HG02623 (cell line): ENCODE measurements at regions not wholly inside any gene's neighbourhood (a gene's known extent, or its start where the extent isn't known, plus 50 kb on each side); places are given as distances from the start of the nearest gene placed in this dataset.

ENCODE experiments used
- ATAC-seq: cut with Tn5 transposase; IDR thresholded peaks from one replicate; pipeline ENCODE4 v1.9.1; 2021; ENCODE audit warnings: moderate library complexity; ENCODE audit not compliant: unreplicated experiment

DNA sequence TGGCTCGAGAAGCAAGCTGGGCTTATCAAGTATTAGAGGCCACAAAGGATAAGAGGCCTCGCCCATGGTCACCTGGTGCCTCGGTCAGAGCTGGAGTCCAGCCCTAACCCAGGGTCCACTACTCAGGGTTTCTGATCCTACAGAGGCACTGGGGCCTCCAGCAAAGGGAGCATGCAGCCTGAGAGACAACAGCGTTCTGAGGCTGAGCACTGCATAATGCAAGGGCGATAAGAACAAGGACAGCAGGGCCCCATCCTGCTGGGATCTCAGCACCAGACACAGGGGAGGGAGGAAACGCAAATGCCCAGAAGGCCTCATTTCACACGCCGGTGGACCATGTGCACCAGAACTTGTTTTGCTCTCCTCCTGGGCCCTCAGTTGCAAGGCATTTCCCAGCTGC lies 63.0 kb downstream of the C5orf15 start:
- ATAC-seq: no peak

DNA sequence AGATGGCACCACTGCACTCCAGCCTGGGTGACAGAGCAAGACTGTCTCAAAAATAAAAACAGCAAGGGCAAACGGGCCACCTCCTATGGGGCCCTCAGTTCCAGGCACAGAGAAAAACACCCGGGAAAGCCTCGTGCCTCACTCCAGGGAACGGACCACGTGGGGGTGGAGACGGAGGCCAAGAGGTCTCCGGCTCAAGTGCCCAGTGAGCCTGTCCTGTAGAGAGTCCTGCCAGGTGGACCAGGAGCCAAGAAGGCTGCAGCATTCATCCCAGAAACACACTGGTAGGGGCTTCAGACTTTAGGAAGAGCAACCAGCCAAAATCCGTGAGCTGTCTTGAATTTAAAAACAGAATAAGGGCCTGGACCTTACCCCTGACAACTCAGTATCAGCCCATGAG lies 63.8 kb downstream of the C5orf15 start:
- ATAC-seq: no peak

DNA sequence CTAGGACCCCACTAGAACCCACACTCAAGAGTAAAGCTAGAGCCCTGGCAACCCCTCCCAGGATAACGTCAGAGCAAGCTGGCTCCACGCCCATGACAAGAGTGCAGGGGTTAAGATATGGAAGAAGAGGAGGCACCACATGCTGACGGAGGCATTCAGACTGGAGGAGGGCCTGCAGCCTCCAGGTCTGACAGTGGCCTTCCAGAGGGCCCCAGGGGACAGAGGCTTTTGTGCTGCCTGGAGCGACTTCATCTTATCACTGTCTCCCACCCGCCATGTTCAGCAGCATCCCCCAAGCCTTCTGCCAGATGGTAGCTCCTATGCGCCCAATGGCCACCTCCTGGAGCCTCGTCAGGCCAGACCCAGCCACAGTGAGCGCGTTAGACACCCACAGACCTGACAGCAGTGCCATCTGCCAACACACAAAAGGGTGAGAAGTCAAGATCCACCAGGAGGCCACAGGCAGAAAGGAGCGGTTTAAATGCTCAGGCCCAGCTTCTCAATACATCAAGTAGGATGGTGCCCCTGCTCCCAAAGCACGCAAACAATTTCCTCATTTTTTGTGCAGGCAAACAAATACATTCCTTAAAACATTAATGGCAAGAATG lies 65.8 kb downstream of the C5orf15 start:
- ATAC-seq: no peak

DNA sequence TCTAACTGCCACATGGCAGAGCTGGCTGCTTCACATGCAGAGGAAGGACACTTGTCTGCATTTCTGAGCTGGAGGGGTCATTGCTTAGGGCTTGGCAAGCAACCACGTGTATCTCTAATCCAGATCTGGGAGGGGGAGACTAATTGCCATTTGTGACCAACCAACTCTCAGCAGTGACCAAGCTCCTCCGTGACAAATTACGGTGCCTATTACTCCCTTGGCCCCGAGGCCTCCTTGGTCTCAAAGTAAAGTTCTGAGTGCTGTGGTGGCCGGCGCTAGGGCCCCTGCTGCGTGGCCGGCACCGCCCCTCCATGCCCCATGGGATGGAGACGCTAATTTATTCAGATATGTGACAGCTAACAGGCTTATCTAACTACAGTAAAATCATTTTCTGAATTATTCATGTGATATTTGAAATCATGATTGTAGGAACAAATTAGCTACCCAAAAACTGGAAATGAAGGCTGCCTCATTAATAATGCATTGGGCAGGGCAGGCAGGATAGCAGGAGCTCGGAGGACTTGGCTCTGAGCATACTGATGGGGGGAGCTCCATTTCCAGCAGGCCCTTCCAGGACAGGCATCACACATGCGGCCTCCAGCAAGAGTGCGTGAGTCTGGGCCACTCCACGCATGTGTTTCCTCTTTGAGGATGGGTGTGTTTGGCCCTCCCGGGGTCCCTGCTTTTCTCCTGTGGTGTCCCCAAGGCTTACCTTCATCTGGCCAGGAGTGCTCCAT lies 67.7 kb downstream of the C5orf15 start:
- no peak for ATAC-seq

DNA sequence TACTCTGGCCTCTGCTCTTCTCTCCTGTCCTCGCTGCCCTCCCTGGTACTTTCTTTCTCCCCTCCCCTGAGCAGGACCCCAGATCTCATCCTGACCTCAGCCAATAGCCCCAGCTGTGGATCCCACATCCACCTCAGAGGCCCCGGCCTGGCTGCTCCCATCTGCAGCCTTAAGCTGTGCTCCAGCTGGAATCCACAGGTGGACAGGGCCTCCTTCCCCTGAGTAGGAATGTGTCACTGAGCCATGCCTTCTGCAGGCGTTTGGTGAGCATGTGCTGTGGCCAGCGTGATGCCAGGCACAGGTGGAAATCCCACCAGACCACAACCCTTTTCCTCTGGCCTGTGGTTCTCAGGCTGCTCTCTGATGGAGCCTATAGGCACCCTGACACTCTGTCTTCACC lies 68.9 kb downstream of the C5orf15 start:
- no peak for ATAC-seq

DNA sequence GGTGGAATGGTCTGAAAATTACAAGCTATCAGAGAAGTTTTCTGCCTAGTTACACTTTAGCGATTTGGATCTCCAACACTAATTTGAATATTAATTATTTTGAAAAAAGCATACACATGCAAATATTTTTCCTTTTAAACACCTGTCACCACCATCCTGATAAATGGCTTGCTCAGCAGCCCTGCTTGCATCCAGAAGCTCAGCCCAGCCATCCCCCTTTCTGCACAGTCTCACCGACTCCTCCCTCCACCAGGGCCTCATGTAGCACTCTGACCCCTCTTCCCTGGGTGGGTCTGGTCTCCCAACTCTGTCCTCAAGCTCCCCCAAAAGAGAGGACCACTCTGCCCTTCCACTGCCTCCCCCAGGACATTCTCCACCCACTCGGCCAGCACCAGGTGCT lies 70.0 kb downstream of the C5orf15 start:
- no peak for ATAC-seq

DNA sequence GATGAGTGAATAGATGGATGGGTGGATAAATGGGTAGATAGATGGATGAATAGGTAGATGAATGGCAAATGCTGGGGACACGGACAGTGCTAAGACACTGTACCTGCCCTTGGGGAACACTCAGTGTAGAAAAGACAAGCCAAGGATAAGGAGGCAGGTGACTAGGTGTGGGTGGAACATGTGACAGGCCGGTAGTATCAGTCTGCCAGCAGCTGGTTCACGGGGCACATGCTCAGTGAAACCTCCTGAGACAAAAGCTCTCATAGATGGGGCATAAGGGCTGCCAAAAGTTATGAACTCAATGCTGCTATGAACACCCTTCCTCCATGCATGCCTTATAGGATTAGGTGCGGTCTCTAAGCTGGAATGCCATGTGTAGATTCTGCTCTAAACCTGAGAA lies 71.0 kb downstream of the C5orf15 start:
- no peak for ATAC-seq

DNA sequence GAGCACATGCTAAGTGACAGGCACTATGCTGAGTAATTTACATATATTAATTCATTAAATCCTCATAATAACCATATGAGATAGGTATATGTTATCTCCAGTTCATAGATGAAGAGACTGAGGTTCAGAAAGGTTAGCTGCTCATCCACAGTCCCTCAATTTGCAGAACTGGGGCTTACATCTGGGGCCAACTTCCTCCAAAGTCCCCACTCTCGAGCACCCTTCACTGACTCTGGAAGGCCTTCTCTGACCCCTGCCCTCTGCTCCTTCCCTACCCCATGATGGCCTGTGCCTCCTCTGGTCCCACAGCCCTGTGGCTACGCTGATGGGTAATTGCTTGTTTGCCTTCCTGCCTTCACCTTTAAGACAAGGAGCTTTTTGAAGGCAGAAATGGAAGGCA lies 71.6 kb downstream of the C5orf15 start:
- no peak for ATAC-seq

DNA sequence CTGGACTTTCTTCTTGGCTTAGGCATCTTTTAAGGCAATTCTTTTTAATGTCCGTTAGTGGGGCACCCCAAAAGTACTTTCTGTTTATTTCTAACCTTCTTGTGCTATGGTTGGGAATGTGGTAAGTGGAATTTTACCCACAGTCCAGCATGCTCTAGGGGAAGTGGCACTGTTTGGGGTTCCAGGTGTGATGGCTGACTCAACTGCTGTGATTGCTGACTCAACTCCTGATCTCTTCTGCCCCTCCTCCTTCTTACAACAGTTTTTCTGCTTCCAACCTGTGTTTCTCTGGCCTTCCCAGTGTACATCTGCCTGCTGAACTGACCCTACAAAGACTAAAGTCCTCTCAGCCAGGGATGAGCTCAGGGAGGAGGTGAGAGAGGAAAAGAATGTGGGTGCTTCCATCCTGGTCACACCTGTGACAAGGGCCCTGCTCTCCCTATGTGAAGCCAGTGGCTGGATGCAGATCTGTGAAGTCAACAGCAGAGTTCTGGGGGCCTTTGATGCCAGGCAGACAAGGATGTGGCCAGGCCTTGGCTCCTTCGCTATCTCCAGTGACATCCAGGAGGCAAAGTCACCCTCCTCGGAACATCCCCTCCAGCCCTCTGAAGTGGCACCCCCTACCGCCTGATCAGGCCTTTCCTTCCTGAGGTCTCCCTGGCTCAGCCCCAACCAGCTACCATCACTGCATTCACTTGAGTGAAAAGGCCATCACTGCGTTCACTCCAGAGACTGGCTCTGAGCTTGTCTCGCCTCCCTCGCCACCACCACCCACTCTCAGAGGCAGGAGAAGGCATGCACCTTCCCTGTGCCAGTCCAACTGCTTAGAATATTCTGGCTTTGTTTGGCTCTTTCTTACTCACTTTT lies 72.2 kb downstream of the C5orf15 start:
- no peak for ATAC-seq

DNA sequence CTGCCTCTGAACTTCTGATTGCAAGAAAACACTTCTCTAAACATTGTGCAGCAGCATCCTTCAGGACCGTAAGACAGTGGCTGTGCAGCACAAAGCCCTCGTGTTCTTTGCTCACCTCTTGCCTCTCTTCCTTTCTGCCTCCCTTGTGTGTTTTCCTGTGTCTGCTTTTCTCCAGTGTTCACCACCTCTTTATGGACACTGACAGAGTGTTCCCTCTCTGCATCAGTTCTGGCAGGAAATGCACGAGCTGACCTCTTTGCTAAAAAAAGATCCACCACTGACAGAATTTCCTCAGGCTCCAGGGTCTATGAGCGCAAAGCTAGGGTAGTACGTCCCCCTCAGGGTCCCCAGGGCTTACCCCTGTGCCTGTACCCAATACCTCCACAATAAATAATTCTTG lies 74.3 kb downstream of the C5orf15 start:
- ATAC-seq: no peak

DNA sequence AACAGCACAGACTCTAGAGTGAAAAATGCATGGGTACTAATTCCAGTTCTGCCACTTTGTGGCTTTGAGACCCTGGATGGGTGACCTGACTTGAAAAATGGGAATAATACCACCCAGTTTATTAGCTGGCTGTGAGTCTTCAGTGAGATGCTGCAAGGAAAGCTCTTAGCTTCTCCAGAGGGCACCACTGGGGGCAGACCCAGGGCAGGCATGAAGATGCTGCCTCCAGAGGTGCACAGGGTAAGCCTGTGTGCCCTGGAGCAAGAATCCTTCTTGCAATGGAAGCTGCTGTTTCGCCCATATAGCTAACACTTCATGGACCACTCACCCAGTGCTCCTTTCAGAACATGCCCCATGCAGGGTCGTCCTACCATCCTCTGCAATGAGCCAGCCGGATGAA lies 75.7 kb downstream of the C5orf15 start:
- no peak for ATAC-seq

DNA sequence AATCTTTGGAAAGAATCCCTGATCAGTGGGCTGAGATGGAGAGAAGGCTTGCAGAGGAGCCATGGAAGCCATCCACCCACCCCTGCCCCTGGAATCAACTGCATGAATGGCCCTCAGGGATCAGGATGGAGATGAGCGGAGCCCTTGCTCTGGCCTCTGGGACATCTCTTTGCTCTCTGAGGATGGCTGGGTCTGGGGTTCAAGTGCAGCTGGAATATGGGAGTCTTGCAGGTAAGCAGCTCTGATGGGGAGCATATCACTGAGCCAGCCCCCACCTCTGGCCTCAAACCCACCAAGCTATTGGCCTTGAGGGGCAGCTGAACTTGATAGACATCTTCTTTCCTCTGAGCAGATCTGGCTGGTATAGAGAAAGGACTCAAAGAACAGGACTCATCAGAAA lies 76.1 kb downstream of the C5orf15 start:
- ATAC-seq: no peak

DNA sequence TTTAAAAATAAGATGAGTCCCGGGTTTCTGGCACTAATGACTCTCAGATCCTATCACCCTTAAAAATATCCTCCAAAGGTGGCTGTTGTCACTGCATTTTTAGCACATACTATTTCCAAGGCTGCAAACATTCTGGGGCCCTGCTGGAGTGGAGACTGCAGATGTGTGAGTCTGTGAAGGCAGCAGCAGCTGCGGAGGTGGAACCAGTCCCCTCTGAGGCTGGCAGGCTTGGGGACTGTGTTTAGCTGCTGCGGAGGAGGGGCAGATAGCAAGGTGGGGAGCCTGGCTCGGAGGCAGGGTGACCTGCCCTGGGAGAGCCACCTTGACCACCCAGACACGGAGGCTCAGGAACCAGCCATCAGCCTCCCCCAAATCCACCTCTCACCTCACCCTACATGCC lies 77.0 kb downstream of the C5orf15 start:
- no peak for ATAC-seq

DNA sequence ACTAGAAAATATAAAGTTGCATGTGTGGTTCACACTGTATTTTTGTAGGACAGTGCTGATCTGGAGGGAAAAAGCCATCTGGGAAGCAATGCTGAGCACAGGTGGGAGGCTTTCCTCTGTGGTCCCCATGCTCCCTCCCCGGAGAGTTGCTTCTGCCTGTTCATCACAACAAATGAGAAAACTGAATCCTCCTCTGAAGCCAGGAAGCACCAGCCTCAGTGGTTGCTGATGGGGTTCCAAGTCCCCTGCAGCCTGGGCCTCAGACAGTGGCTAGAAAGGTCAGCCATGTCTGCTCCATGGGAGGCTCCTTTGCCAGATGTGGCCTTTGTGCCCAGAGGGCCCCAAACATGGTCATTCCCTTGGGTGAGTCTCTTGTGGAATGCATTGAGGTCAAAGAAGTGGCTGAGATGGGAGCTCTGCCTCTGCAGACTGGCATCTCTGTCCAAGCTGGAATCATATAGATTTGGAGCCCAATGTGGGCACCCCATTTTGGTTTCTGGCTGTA lies 77.6 kb downstream of the C5orf15 start:
- no peak for ATAC-seq

DNA sequence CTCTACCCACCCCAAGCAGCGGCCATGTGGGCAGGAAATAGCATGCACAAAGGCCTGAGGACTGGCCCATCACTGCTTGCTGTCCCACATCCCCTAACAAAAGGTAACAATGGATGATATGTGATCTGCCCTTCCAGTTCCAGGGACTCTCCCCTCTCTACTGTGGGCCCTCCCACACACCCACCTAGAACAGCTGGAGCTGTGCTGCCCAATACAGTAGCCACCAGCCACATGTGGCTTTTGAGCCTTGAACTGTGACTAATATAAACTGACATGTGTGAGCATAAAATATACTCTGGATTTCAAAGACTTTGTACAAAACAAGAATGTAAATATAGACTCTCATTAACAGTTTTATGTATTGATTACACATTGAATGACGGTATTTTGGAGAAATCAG lies 78.1 kb downstream of the C5orf15 start:
- no peak for ATAC-seq

DNA sequence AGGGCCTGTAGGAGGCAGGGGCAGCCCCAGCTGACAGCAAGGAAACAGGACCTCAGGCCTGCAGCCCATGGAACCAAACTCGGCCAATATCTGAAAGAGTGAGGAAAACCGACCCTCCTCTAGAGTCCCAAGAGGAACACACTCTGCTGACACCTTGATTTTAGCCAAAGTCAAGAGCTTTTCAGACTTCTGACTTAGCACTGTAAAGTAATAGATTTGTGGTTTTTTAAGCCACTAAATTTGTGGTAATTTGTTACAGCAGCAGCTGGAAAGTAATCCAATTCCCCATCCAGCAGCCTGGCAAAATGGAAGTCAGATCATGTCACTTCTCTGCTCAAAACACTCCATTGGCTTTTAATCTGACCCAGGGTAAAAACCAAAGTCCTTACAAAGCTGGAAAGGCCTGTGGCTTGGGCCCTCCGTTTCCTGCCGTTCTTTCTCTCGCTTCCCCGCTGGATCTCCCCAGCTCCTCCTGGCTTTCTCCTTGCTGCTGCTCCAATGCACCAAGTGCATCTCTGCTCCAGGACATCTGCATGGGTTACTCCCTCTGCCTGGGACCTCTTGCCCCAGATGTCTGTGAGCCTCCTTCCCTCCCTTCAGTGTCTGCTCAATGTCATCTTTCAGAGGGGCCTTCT lies 79.0 kb downstream of the C5orf15 start:
- ATAC-seq: no peak

DNA sequence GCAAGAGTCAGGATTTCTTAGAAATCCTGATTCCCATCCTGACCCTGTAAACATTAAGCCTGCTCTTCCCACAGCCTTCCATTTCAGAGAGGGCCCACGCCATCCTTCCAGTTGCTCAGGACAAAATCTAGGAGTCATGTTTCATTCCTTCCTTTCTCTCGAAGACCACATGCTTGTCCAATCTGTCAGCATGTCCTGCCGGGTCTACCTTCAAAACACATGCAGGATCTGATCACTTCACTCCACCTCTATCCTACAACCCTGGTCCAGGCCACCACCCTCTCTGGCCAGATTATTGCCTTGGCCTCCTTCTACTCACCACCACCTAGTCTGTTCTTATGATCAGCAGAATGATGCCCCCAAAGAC lies 79.8 kb downstream of the C5orf15 start:
- ATAC-seq: no peak

DNA sequence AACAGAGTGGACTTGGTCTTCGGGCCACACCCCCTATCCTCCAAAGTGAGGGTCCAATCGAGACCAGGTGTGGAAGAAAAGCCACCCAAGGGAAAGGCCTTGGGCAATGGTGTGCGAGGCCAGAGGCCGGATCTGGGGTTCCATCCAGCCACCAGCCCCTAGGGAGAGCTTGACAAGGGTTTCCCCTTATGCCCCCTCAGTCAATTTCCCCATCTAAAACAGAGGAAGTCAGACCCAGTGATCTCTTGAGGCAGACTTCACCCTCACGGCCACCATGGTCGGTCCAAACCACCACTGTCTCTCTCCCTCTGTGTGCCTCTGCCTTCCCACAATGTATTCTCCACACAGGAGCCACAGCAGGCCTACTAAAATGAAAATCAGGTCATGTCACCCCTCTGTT lies 82.9 kb downstream of the C5orf15 start:
- ATAC-seq: no peak

DNA sequence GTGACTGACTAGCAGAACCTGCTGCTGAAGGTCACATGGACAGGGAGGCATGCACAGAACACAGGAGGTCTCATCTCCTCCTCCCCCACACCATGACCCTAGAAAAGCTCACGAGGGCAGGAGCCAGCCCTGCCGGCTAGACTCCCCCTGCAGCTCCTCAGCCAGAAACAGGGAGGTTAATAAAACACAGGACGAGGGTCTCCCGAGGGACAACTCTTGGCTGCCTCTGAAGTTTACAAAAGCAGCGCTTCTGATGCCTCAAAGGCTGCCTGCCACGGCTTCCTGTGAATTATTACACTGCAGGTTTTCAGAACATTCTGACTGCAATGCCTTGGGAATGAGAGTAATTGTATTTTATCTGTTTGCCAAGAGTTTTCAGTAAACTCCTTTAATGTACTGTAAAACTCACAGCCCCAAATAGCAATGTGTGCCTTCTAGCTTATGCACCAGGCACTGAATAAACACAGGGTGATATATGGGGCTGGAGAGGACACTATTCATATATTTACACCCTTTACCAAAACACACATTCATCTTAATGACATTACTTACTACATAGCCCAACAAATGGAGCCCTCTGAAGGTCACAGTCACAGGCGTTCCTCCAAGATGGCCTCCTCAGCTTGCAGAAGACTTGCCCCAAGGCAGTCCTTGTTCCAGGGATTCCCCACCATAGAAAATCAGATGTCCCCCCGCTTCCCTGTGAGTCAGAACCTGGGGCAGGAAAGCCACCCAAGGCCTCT lies 83.7 kb downstream of the C5orf15 start:
- no peak for ATAC-seq

DNA sequence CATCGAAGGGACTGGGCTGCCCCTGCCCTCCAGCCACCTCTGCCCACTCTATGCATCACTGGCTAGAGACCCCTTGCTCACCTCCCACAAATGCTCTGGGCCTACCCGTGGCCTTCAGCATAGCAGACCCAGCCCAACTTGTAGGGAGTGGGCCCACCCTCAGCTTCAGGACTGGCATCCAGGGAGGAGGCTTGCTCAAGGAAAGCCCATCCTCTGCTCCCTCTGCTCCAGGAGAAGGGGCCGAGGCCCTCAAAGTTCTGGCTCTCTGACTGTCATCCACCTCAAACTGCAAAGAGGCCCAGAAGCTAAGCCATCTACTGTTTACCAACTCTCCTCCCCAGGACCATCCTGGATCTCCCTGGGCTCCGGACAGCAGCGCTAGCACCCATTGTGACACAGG lies 84.5 kb downstream of the C5orf15 start:
- no peak for ATAC-seq

DNA sequence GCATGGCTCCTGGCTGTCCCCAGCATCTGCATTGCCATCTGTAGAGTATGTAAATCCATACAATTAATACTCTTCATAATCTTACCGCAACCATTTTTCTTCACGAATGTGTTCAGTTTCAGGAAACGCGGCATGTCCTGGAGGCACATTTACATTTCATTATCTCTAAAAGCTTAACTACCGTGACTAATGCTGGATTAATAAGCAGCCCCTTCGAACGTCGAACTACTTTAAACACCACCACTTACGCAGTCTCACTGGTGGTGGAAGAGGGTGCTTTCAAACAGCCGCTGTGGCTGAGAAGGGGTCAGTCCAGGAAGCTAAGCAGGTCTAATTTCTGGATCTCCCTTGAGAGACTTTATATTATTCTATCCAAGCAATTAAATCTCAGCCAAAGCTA lies 85.6 kb downstream of the C5orf15 start:
- ATAC-seq: no peak
